Stimulated activated memory B cell treated with anti-CD40 and anti-IgM and Interleukin-4, amounts not matched to agents 10 μg/mL and 1 μg/mL and 100 μg/mL, for 72 hours (primary cell): ENCODE measurements at regions not wholly inside any gene's neighbourhood (a gene's known extent, or its start where the extent isn't known, plus 50 kb on each side); places are given as distances from the start of the nearest gene placed in this dataset.

Source experiments
- ATAC-seq: fragments of 150-1000 bp; cut with Tn5 transposase; 2 replicates; pipeline ENCODE4 v1.10.0; 2021
- H3K27ac Mint-ChIP-seq: one replicate; pipeline ENCODE4 v1.8.0; 2022; ENCODE audit warnings: mild to moderate bottlenecking, mixed read lengths
- H3K27me3 Mint-ChIP-seq: one replicate; pipeline ENCODE4 v1.8.0; 2022; ENCODE audit warnings: mixed read lengths
- H3K36me3 Mint-ChIP-seq: one replicate; pipeline ENCODE4 v1.8.0; 2022; ENCODE audit warnings: mixed read lengths
- H3K4me1 Mint-ChIP-seq: one replicate; pipeline ENCODE4 v1.8.0; 2022; ENCODE audit warnings: mixed read lengths
- H3K4me3 Mint-ChIP-seq: one replicate; pipeline ENCODE4 v1.8.0; 2022; ENCODE audit warnings: mild to moderate bottlenecking, moderate library complexity, mixed read lengths
- H3K9me3 Mint-ChIP-seq: one replicate; pipeline ENCODE4 v1.8.0; 2022; ENCODE audit warnings: mixed read lengths

- Mint-ChIP-seq H3K27ac (no peak overlapping the region), H3K36me3 (no peaks in the 10 kb centered on the region), H3K4me1 (no peaks in the 10 kb centered on the region), H3K27me3 (peaks cover 10% of the 10 kb centered on the region), H3K9me3 (no peaks in the 10 kb centered on the region), H3K4me3 (no peak overlapping the region)
- ATAC-seq: no peak
Observed at GRCh38 chr10:78770167-78771090, 298.3 kb upstream of the ZMIZ1 start.

- no peaks in the 10 kb centered on the region for H3K4me1 Mint-ChIP-seq
- no peak for ATAC-seq
- H3K27me3 Mint-ChIP-seq: peaks cover 9% of the 10 kb centered on the region
- no peaks in the 10 kb centered on the region for H3K9me3 Mint-ChIP-seq
- no peak overlapping the region for H3K4me3 Mint-ChIP-seq
- no peak overlapping the region for H3K27ac Mint-ChIP-seq
- H3K36me3 Mint-ChIP-seq: no peaks in the 10 kb centered on the region
Observed at GRCh38 chr10:78771260-78771659, 297.5 kb upstream of the ZMIZ1 start.

GRCh38 chr10:78771808-78772455 is 296.8 kb upstream of the ZMIZ1 start:
- no peaks in the 10 kb centered on the region for H3K36me3 Mint-ChIP-seq
- H3K27ac Mint-ChIP-seq: no peak overlapping the region
- H3K4me3 Mint-ChIP-seq: no peak overlapping the region
- no peak for ATAC-seq
- no peaks in the 10 kb centered on the region for H3K9me3 Mint-ChIP-seq
- H3K4me1 Mint-ChIP-seq: no peaks in the 10 kb centered on the region
- H3K27me3 Mint-ChIP-seq: peaks cover 9% of the 10 kb centered on the region

- no peaks in the 10 kb centered on the region for H3K9me3 Mint-ChIP-seq
- no peaks in the 10 kb centered on the region for H3K4me1 Mint-ChIP-seq
- H3K36me3 Mint-ChIP-seq: no peaks in the 10 kb centered on the region
- H3K27me3 Mint-ChIP-seq: peaks cover 10% of the 10 kb centered on the region
- H3K4me3 Mint-ChIP-seq: no peak overlapping the region
- no peak overlapping the region for H3K27ac Mint-ChIP-seq
- no peak for ATAC-seq
Observed at GRCh38 chr10:78772486-78772885, 296.3 kb upstream of the ZMIZ1 start.

- H3K4me1 Mint-ChIP-seq: no peaks in the 10 kb centered on the region
- peaks cover 15% of the 10 kb centered on the region for H3K27me3 Mint-ChIP-seq
- no peak overlapping the region for H3K4me3 Mint-ChIP-seq
Observed at GRCh38 chr10:78772986-78773530, 295.7 kb upstream of the ZMIZ1 start.

GRCh38 chr10:78774614-78774998 is 294.2 kb upstream of the ZMIZ1 start:
- no peak overlapping the region for H3K27ac Mint-ChIP-seq
- H3K27me3 Mint-ChIP-seq: peaks cover 27% of the 10 kb centered on the region

More at GRCh38 chr10:78772986-78773530, 295.7 kb upstream of the ZMIZ1 start:
- ATAC-seq: no peak
- H3K27ac Mint-ChIP-seq: no peak overlapping the region
- H3K9me3 Mint-ChIP-seq: no peaks in the 10 kb centered on the region
- H3K36me3 Mint-ChIP-seq: no peaks in the 10 kb centered on the region

GRCh38 chr10:78774999-78775711 is 293.6 kb upstream of the ZMIZ1 start:
- H3K27ac Mint-ChIP-seq: no peak overlapping the region
- no peaks in the 10 kb centered on the region for H3K4me1 Mint-ChIP-seq
- ATAC-seq: no peak
- no peaks in the 10 kb centered on the region for H3K9me3 Mint-ChIP-seq
- H3K4me3 Mint-ChIP-seq: no peak overlapping the region
- no peaks in the 10 kb centered on the region for H3K36me3 Mint-ChIP-seq
- H3K27me3 Mint-ChIP-seq: peaks cover 27% of the 10 kb centered on the region

More at GRCh38 chr10:78774614-78774998, 294.2 kb upstream of the ZMIZ1 start:
- no peaks in the 10 kb centered on the region for H3K9me3 Mint-ChIP-seq
- no peak overlapping the region for H3K4me3 Mint-ChIP-seq
- H3K4me1 Mint-ChIP-seq: no peaks in the 10 kb centered on the region
- ATAC-seq: no peak
- no peaks in the 10 kb centered on the region for H3K36me3 Mint-ChIP-seq

GRCh38 chr10:78775891-78776290 is 292.9 kb upstream of the ZMIZ1 start:
- H3K4me3 Mint-ChIP-seq: no peak overlapping the region
- no peaks in the 10 kb centered on the region for H3K9me3 Mint-ChIP-seq
- H3K27ac Mint-ChIP-seq: no peak overlapping the region
- peaks cover 27% of the 10 kb centered on the region for H3K27me3 Mint-ChIP-seq
- H3K36me3 Mint-ChIP-seq: no peaks in the 10 kb centered on the region
- no peaks in the 10 kb centered on the region for H3K4me1 Mint-ChIP-seq
- ATAC-seq: no peak

- no peak for ATAC-seq
- H3K27ac Mint-ChIP-seq: no peak overlapping the region
- peaks cover 27% of the 10 kb centered on the region for H3K27me3 Mint-ChIP-seq
- H3K9me3 Mint-ChIP-seq: no peaks in the 10 kb centered on the region
- no peaks in the 10 kb centered on the region for H3K36me3 Mint-ChIP-seq
- H3K4me1 Mint-ChIP-seq: no peaks in the 10 kb centered on the region
- no peak overlapping the region for H3K4me3 Mint-ChIP-seq
Observed at GRCh38 chr10:78776756-78777155, 292.0 kb upstream of the ZMIZ1 start.

- no peak overlapping the region for H3K4me3 Mint-ChIP-seq
- no peaks in the 10 kb centered on the region for H3K9me3 Mint-ChIP-seq
- H3K36me3 Mint-ChIP-seq: no peaks in the 10 kb centered on the region
- H3K27me3 Mint-ChIP-seq: peaks cover 28% of the 10 kb centered on the region
- H3K27ac Mint-ChIP-seq: no peak overlapping the region
- no peak for ATAC-seq
- no peaks in the 10 kb centered on the region for H3K4me1 Mint-ChIP-seq
Observed at GRCh38 chr10:78777466-78777865, 291.3 kb upstream of the ZMIZ1 start.

GRCh38 chr10:78777867-78778266 is 290.9 kb upstream of the ZMIZ1 start:
- no peak for ATAC-seq
- Mint-ChIP-seq H3K27ac (no peak overlapping the region), H3K36me3 (no peaks in the 10 kb centered on the region), H3K4me1 (no peaks in the 10 kb centered on the region), H3K27me3 (peaks cover 32% of the 10 kb centered on the region), H3K9me3 (no peaks in the 10 kb centered on the region), H3K4me3 (no peak overlapping the region)

GRCh38 chr10:78778444-78779338 is 290.1 kb upstream of the ZMIZ1 start:
- no peak for ATAC-seq
- H3K4me3 Mint-ChIP-seq: no peak overlapping the region
- peaks cover 4% of the 10 kb centered on the region for H3K9me3 Mint-ChIP-seq
- H3K27me3 Mint-ChIP-seq: peaks cover 33% of the 10 kb centered on the region
- no peaks in the 10 kb centered on the region for H3K36me3 Mint-ChIP-seq
- H3K27ac Mint-ChIP-seq: no peak overlapping the region
- H3K4me1 Mint-ChIP-seq: no peaks in the 10 kb centered on the region

- no peak for ATAC-seq
- Mint-ChIP-seq H3K27ac (no peak overlapping the region), H3K4me3 (no peak overlapping the region), H3K9me3 (peaks cover 7% of the 10 kb centered on the region), H3K27me3 (peaks cover 37% of the 10 kb centered on the region), H3K36me3 (no peaks in the 10 kb centered on the region), H3K4me1 (no peaks in the 10 kb centered on the region)
Observed at GRCh38 chr10:78779339-78779955, 289.3 kb upstream of the ZMIZ1 start.

- no peaks in the 10 kb centered on the region for H3K36me3 Mint-ChIP-seq
- peaks cover 11% of the 10 kb centered on the region for H3K9me3 Mint-ChIP-seq
- no peak overlapping the region for H3K27ac Mint-ChIP-seq
- ATAC-seq: no peak
- no peak overlapping the region for H3K4me3 Mint-ChIP-seq
- no peaks in the 10 kb centered on the region for H3K4me1 Mint-ChIP-seq
- H3K27me3 Mint-ChIP-seq: peaks cover 37% of the 10 kb centered on the region
Observed at GRCh38 chr10:78780551-78780961, 288.2 kb upstream of the ZMIZ1 start.
